Muscle layer of colon (tissue), 2 donors: ENCODE measurements at regions not wholly inside any gene's neighbourhood (a gene's known extent, or its start where the extent isn't known, plus 50 kb on each side); places are given as distances from the start of the nearest gene placed in this dataset.
"Not testable (repeated sequence)": the region's sequence is repeated elsewhere in the genome, so short reads cannot be mapped to it uniquely, and the experiment has no call there.

Experiments used
- H3K27ac ChIP-seq: one replicate; pipeline ENCODE4 v1.7.0; 2013; ENCODE audit warnings: low read depth, mild to moderate bottlenecking, low read length, moderate library complexity
- H3K27me3 ChIP-seq, 2 donors: one replicate each; pipeline ENCODE4 v1.7.0; 2013; ENCODE audit warnings: low read length in 2 of 2, mild to moderate bottlenecking in 2 of 2; ENCODE audit not compliant: insufficient read depth in 2 of 2, control insufficient read depth in 1 of 2
- H3K36me3 ChIP-seq: one replicate; pipeline ENCODE4 v1.7.0; 2013; ENCODE audit warnings: mild to moderate bottlenecking, low read length; ENCODE audit not compliant: insufficient read depth
- H3K4me1 ChIP-seq: one replicate; pipeline ENCODE4 v1.7.0; 2013; ENCODE audit warnings: mild to moderate bottlenecking, low read length; ENCODE audit not compliant: insufficient read depth
- H3K4me3 ChIP-seq, 2 donors: one replicate each; pipeline ENCODE4 v1.7.0; 2013; ENCODE audit warnings: low read length in 2 of 2, low read depth in 1 of 2, mild to moderate bottlenecking in 1 of 2, moderate library complexity in 1 of 2
- H3K9ac ChIP-seq: one replicate; pipeline ENCODE4 v1.7.0; 2013; ENCODE audit warnings: low read length
- H3K9me3 ChIP-seq: one replicate; pipeline ENCODE4 v1.7.0; 2013; ENCODE audit warnings: mild to moderate bottlenecking, low read length
- donor health status: abdominal sarcoma.
- donor health status: Adenocarcinoma of cecum.

DNA sequence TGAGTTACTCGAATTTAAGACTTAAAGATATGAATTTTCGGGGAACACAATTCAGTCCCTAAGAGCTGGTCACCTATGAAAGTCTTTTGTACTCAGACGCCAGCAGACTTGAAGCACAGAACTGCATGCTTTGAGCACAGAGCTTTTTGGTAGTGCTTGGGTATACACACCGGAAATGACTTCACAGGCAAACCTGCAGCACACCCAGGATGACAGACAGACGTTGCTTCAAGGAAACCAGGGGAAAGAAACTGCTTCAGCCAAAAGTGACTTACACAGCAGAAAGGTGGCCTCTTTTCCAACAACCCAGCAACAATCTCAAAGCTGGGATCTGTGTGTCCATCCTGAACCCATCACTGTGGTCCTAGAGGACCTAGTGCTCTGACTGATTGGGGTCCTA lies 975.1 kb downstream of the AACS start:
- H3K9ac ChIP-seq = no peak overlapping the region
- no peaks in the 10 kb centered on the region for H3K36me3 ChIP-seq
- H3K9me3 ChIP-seq = no peaks in the 10 kb centered on the region
- H3K4me1 ChIP-seq = peaks cover 7% of the 10 kb centered on the region
- no peak overlapping the region for H3K4me3 ChIP-seq
- no peak overlapping the region for H3K27ac ChIP-seq
- H3K27me3 ChIP-seq = no peaks in the 10 kb centered on the region

DNA sequence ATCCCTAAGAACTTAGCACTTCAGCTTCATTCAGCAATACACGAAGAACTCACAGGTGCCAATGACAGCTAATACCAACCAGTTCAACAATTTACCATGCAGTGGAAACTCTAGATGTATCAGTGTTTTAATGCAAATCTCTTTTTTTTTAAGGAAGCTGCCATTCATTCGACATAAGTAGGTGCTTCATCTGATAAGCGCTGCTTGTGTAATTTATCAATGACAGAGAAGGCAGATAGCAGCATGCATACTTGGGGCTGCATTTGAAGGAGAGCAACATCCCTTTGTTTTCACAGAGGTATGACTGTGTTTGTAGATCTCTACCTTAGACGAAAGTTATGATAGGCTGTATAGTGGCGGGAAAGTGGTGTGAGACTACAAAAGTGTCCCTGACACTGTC lies 977.1 kb downstream of the AACS start:
- Histone ChIP-seq H3K27ac (no peak overlapping the region), H3K4me3 (no peak overlapping the region), H3K9me3 (no peaks in the 10 kb centered on the region)

DNA sequence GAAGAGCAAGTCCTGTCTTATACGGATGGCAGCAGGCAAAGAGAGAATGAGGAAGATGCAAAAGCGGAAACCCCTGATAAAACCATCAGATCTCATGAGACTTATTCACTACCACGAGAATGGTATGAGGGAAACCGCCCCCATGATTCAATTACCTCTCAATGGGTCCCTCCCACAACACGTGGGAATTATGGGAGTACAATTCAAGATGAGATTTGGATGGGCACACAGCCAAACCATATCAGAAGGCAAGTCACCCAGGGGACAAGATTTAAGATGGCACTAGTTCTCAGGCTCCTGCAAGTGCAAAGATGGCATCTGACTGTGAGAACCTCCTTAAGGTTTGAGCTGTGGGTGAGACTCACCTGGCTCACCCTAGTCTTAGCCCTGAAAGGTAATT lies 984.3 kb downstream of the AACS start:
- not testable (repeated sequence) for H3K27ac ChIP-seq, H3K36me3 ChIP-seq, H3K9ac ChIP-seq, H3K4me3 ChIP-seq, H3K4me1 ChIP-seq, H3K9me3 ChIP-seq, H3K27me3 ChIP-seq

More for the DNA sequence above, 977.1 kb downstream of the AACS start:
- no peaks in the 10 kb centered on the region for H3K36me3 ChIP-seq
- no peak overlapping the region for H3K9ac ChIP-seq
- no peaks in the 10 kb centered on the region for H3K4me1 ChIP-seq
- H3K27me3 ChIP-seq = no peaks in the 10 kb centered on the region

DNA sequence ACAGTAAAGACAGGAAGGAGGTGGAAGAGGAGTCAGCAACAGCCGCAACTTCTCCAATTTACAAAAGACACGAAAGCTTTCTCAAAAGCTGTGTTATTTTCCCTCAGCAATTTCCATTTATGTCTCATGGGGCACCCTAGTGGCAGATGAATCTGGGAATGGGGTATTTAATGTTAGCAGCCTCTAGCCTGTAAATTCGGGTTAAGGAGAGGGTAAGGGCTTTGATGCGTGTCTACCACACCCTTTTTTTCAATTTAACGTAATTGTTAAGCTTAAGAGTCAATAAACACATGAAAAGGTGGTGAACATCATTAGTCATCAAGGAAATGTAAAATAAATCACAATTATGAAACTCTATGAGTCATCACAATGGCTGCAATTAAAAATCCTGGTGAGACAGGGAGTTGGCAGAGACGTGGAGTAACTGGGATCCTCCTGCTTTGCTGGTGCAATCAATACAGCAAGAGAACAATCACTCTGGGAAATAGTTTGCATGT lies 986.4 kb downstream of the AACS start:
- H3K27ac ChIP-seq = no peak overlapping the region
- no peaks in the 10 kb centered on the region for H3K27me3 ChIP-seq
- no peak overlapping the region for H3K4me3 ChIP-seq
- H3K4me1 ChIP-seq = no peaks in the 10 kb centered on the region
- H3K9me3 ChIP-seq = no peaks in the 10 kb centered on the region
- no peaks in the 10 kb centered on the region for H3K36me3 ChIP-seq
- H3K9ac ChIP-seq = no peak overlapping the region

DNA sequence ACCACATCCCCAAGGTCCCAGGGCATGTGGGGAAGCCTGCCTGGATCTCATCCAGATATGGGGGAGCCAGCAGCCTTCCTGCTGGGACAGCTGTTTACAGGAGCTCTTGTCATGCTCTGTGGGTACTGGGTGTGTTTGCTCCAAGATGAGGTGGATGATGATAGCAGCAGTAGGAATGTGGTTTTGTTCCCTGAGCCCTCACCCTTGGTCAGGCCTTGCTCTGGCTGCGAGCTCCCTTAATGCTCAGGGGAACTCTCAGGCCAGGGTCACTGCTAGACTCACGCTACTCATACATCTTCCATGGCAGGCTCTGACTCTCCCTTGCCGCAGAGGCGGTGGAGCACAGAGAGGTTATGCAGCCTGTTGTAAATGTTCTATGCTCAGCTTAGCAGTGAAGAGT lies 990.3 kb downstream of the AACS start:
- H3K9ac ChIP-seq = no peak overlapping the region
- H3K36me3 ChIP-seq = no peaks in the 10 kb centered on the region
- H3K4me3 ChIP-seq = no peak overlapping the region

DNA sequence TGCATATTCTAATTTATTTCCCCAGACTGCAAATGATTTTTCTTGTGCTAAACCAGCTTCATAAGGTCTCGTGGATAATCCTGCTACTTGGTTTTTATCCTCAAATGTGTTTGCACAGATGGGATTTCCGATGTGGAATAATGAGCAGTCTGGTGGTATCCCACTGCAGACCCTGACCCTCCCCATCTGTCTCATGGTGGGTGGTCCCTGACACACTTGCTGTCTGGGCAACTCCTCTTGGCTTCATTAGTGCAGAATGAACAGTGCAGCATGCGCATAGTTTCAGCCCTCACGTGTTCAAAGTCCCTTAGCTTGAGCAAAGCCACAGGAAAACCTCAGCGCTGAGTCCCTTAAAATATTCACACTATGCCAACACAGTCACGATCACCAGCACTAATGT lies 996.5 kb downstream of the AACS start:
- Histone ChIP-seq H3K27ac (no peak overlapping the region), H3K27me3 (no peaks in the 10 kb centered on the region), H3K9ac (no peak overlapping the region), H3K4me3 (no peak overlapping the region), H3K4me1 (no peaks in the 10 kb centered on the region), H3K36me3 (no peaks in the 10 kb centered on the region), H3K9me3 (no peaks in the 10 kb centered on the region)

More for the DNA sequence above, 990.3 kb downstream of the AACS start:
- Histone ChIP-seq H3K9me3 (no peaks in the 10 kb centered on the region), H3K27ac (no peak overlapping the region), H3K4me1 (no peaks in the 10 kb centered on the region), H3K27me3 (no peaks in the 10 kb centered on the region)

DNA sequence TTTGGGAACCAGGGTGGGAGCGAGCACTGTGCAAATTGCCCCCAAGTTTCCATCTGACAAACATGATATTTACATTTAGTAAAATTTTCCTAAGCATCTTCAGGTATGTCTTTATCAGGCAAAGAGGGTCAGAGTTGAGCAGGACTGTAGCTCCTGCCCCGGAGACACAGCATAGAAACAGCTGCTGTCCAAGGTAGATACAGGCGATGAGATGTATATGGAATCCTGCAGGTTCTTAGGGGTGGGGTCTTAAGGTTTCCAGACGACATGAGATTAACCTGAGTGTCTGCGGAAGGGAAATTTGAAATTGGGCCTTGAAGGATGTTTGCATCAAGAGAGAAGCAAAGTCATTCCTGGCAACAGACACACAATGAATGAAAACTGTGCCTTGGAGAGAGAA lies 998.8 kb downstream of the AACS start:
- H3K36me3 ChIP-seq = no peaks in the 10 kb centered on the region
- H3K9me3 ChIP-seq = no peaks in the 10 kb centered on the region
- H3K4me1 ChIP-seq = no peaks in the 10 kb centered on the region
- no peak overlapping the region for H3K4me3 ChIP-seq
- no peak overlapping the region for H3K27ac ChIP-seq
- H3K27me3 ChIP-seq = no peaks in the 10 kb centered on the region
- H3K9ac ChIP-seq = no peak overlapping the region

DNA sequence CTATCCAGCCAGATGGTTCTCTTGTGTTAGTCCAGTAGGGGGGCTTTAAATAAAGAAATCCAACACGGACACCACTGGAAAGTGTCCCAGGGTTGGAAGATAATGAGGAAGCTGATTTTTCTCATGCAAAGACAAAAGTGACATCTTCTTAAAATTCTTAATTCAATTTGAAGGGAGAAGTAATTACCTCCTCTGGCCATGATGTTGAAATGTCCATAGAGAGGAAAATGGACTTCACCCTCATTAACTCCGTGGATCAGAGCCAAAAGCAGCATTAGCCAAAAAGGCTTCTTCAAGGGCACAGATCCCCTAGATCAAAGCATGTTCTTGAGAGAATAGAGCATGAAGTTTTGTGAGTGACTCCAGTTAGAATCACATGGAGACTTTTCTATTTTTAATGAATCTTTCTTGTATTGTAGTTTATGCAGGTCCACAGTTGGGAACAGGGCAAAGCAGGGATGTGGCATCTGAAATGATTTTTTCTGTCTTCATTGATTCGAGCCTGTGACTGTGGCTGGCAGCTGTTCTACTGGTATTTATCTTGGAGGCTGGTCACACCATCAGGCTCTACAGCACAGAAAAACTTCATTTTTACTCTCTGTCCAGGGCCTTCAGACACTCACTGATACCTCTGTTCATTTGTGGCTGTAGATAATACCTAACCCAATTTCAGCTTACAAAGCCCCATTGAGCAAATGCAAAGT lies 1002.5 kb downstream of the AACS start:
- Histone ChIP-seq H3K27me3 (no peaks in the 10 kb centered on the region), H3K36me3 (no peaks in the 10 kb centered on the region), H3K9ac (no peak overlapping the region), H3K9me3 (peaks cover 4% of the 10 kb centered on the region), H3K4me1 (no peaks in the 10 kb centered on the region), H3K27ac (no peak overlapping the region), H3K4me3 (no peak overlapping the region)

DNA sequence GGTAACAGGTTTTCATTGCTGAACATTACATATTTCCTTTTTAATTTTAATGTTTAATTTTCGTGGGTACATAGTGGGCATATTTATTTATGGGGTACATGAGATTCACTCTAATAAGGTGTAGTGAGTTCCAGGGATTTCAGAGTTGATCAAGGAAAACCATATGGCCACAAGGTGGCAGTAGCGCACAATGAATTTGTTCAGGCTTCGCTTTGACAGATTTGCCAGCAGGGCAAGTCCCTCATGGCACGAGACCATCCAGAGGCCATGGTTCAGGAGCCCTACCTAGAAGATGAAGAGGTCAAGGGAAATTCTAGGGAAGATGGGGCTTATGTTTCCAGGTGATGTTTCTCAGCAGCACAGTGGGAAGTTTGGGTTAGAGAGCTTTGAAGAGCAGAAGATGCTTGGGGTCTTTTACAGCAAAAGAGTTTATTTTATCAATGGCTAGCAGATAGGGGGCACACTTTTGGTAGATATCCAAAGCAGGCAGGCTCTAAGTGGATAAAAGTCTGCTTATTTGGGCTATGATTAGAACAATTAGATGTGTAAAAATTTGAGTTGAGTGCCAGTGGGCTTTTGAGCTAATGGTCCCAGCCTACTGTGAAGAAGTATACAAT lies 1004.4 kb downstream of the AACS start:
- Histone ChIP-seq H3K36me3 (no peaks in the 10 kb centered on the region), H3K9ac (no peak overlapping the region)

DNA sequence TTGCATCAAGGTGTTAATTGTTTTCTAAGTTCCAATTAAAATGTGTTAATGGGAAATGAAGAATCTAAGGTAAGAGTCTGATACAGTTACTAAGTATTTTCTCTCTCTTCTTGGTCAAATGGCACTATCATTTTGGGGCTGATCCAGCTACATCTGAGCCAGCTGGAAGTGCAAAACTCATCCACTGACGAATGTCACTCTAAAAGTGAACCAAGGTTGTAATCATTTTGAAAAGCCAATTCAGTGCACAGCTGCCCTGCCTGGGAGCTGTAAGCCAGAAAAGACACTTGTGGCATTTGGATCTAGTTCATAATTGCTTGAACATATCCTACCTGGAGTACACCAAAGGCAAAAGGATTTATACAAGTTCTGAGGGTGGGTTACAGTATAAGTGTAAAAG lies 1011.3 kb downstream of the AACS start:
- Histone ChIP-seq H3K36me3 (no peaks in the 10 kb centered on the region), H3K4me1 (no peaks in the 10 kb centered on the region), H3K9me3 (no peaks in the 10 kb centered on the region), H3K9ac (no peak overlapping the region), H3K4me3 (no peak overlapping the region), H3K27ac (no peak overlapping the region), H3K27me3 (no peaks in the 10 kb centered on the region)

More for the DNA sequence above, 1004.4 kb downstream of the AACS start:
- H3K4me3 ChIP-seq = no peak overlapping the region
- no peaks in the 10 kb centered on the region for H3K4me1 ChIP-seq
- H3K27ac ChIP-seq = no peak overlapping the region
- peaks cover 4% of the 10 kb centered on the region for H3K9me3 ChIP-seq
- no peaks in the 10 kb centered on the region for H3K27me3 ChIP-seq

DNA sequence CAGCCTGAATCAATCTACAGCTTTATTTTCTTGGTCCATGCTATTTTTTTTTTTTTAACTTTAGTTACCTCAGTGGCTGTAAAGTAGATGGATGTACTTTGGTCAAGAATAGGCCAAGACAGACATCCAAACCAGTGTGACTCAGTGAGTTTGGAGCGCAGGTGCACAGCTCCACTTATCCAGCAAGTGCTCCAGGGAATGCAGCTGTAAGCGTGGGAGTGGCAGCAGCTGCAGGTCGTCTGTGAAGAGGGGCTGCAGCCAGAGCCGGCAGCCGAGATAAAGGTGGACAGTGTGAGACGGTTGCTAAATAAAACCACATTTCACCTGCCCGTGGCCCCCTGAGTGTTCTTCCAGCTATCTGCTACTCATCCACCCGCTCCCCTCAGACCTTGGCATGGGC lies 1018.7 kb downstream of the AACS start:
- Histone ChIP-seq H3K27ac (no peak overlapping the region), H3K4me3 (no peak overlapping the region), H3K27me3 (no peaks in the 10 kb centered on the region), H3K9me3 (no peaks in the 10 kb centered on the region), H3K9ac (no peak overlapping the region), H3K36me3 (no peaks in the 10 kb centered on the region), H3K4me1 (no peaks in the 10 kb centered on the region)

DNA sequence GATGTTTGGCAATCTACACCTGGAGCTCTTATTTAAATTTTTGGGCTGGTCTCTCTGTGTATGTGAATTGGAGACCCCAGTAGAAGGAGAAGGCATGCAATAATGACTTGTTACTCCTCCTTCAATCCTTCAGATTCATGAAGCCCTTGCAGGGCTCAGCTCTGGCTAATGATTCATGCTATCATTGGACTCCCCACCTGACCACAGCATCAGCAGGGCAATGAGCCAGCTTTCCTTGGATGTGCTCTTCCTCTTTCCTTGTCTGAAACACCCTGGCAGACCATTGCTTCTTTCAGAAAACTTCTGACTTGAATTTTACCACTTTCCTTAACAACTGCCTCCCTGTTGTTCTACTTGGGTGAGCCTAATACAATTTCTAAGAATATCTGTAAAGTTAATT lies 1019.2 kb downstream of the AACS start:
- H3K27ac ChIP-seq = no peak overlapping the region
- no peaks in the 10 kb centered on the region for H3K9me3 ChIP-seq
- H3K4me3 ChIP-seq = no peak overlapping the region
- no peaks in the 10 kb centered on the region for H3K36me3 ChIP-seq
- no peaks in the 10 kb centered on the region for H3K27me3 ChIP-seq
- no peaks in the 10 kb centered on the region for H3K4me1 ChIP-seq
- H3K9ac ChIP-seq = no peak overlapping the region
